AG09319 (cell line): ENCODE measurements at regions not wholly inside any gene's neighbourhood (a gene's known extent, or its start where the extent isn't known, plus 50 kb on each side); places are given as distances from the start of the nearest gene placed in this dataset.
A peak's percentile ranks its signal among the peaks of the same experiment; 100 is the strongest.

Experiments used
- DNase-seq: peaks from one replicate; pipeline ENCODE4 v3.0.0-alpha.2; 2010; ENCODE audit warnings: low read depth; ENCODE audit errors: extremely low read depth
- TF ChIP-seq, protein P1 (sequence below): IDR thresholded peaks from 2 replicates; pipeline ENCODE4 v1.5.1; 2011; ENCODE audit warnings: low read depth, mild to moderate bottlenecking, inconsistent platforms, low read length, moderate library complexity

DNA sequence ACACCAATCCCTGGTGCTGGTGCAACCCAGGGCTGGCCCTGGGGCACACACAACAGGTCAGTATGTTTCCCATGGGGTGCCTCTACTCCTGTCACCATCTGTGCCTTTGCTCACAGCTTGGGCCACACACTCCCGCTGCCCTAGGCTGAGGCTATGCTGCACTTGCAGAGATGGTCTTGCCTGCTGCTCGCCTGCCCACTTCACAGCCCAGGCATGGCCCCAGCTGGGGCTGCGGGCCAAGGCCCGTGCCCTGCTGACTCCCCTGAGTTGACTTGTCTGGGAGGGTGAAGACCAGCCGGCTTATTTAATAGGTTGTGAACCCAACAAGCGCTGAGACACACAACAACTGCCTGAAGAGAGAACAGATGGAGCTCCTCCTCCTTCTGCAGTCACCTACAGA lies 184.1 kb downstream of the ZNF33B start:
- DNase-seq = no peak
- TF ChIP-seq, protein P1, sequence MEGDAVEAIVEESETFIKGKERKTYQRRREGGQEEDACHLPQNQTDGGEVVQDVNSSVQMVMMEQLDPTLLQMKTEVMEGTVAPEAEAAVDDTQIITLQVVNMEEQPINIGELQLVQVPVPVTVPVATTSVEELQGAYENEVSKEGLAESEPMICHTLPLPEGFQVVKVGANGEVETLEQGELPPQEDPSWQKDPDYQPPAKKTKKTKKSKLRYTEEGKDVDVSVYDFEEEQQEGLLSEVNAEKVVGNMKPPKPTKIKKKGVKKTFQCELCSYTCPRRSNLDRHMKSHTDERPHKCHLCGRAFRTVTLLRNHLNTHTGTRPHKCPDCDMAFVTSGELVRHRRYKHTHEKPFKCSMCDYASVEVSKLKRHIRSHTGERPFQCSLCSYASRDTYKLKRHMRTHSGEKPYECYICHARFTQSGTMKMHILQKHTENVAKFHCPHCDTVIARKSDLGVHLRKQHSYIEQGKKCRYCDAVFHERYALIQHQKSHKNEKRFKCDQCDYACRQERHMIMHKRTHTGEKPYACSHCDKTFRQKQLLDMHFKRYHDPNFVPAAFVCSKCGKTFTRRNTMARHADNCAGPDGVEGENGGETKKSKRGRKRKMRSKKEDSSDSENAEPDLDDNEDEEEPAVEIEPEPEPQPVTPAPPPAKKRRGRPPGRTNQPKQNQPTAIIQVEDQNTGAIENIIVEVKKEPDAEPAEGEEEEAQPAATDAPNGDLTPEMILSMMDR = no peak

DNA sequence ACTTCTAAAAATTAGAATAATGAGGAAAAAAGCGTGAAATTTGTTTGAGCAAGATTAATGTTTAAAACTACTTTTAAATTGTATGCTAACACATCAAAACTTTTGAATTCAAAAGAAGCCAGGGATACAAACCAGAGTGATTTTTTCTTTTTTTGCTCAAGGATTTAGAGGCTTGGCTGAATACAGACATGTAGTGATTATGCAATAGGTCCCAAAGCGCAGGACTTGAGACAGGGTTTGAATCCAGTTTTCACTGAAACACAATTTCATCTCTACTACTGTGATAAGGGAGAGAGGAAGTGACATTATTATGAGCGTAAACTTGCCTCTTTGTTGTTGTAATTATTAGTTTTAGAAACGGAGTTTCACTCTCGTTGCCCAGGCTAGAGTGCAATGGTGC lies 207.3 kb downstream of the ZNF33B start:
- DNase-seq = no peak

DNA sequence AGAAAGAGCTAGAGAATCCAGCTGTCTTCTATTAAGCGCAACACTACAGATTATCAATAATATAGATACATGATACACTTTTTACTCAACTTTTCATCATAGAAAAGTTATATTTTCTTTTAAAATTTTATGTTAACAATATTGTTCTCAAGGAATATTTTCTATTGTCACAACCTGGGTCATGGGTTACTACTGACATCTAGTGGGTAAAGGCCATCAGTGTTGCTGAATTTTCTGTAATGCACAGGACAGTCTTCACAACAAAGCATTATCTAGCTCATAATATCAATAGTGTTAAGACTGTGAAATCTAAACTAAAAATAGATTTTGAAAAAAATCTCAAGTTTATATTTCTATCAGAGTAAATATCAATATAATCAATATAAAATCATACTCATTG lies 209.8 kb downstream of the ZNF33B start:
- TF ChIP-seq, protein P1 = peak; percentile 39
- no peak for DNase-seq

More for the DNA sequence above, 207.3 kb downstream of the ZNF33B start:
- TF ChIP-seq, protein P1 = no peak

DNA sequence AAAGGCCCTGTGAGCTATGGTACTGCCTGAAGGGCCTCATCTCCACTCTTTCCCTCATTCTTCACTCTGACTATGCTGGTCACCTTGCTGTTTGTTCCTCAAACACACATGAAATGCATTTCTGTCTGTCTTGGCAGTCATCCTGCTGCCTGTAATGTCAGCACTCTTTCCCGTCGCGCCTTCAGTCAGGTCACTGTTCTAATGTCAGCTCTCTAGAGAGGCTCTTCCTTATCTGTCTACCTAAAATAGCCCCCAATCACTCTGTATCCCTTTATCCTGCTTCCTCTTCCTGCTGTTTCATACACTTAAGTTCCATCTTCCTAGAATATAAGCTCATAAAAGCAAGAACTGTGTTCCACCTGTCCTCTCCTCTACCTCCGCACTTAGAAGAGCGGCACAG lies 215.5 kb downstream of the ZNF33B start:
- TF ChIP-seq, protein P1 = no peak
- DNase-seq = no peak

DNA sequence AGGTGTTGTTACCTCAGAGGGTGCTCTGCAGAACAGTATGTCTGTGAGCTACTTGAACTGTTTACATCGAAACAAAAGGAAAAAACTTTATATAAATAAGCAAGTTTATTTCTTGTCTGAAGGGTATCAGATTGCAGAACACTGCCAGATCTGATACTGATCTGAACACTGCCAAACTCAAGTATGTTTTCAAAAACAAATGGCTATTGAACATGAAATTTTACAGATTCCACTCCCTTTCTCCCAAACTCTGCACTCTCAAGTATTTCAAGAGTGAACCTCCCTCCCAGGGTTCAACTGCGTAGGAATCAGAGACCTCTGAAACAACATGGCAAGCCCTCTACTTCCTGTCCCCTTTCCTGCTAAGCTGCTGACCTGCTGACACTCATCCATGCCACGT lies 216.6 kb downstream of the ZNF33B start:
- TF ChIP-seq, protein P1 = no peak
- DNase-seq = no peak

DNA sequence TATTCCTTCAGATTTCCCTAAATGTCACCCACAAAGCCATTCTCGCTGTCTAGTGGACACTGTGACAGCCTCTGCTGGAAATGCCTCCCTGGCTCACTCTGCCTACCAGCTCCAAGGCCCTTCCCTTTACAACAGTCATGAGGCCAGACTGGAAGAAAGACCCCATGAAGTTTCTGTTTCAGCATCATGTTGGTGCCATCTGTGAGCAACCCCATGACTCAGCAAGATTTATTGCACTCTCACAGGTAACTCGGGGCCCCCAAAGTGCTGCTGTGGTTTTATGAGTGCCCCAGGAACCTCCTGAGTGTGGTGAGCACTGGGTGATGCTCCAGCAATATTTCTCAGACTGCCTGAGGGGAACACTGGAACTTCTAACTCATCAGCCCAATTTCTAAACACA lies 218.6 kb downstream of the ZNF33B start:
- DNase-seq = no peak
- TF ChIP-seq, protein P1 = no peak

DNA sequence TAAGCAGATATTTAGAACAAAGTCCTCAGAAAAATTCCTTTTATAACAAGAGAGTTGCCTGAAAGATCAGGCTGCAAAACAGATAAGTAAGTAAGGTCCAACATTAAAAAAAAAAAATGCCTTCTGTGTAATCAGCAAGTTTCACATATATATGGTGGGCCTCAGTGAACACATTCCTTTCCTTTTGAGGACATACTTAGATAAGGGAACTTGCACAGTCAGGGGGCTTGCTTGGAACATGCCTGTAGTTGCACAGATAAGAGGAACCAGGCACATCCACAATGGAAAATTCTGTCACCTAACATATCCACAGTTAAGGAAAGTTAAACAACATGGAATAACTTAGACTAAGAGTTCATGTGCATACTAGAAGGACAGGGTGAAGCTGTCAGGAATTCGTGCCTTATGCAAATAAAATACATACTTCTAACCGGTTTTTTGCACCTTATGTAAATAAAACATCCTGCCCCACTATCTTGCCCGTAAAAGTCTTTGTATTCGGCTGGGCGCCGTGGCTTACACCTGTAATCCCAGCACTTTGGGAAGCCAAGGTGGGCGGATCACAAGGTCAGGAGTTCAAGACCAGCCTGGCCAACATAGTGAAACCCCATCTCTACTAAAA lies 257.3 kb downstream of the ZNF33B start:
- TF ChIP-seq, protein P1 = no peak
- no peak for DNase-seq
